Body of pancreas (tissue), 4 donors: ENCODE measurements at regions not wholly inside any gene's neighbourhood (a gene's known extent, or its start where the extent isn't known, plus 50 kb on each side); places are given as distances from the start of the nearest gene placed in this dataset.

Experiments
- ATAC-seq: fragments of 150-250 bp; one replicate; pipeline ENCODE4 v1.9.1; 2016
- DNase-seq, 4 donors: peaks; one replicate each; pipeline ENCODE4 v3.0.0-alpha.2; 2019
- H3K27ac ChIP-seq, 4 donors: fragments of 200-600 bp; sonication (generic); 1 replicate in 3 of 4; 2 replicates in 1 of 4; pipeline versions ENCODE4 v1.5.1 to v1.6.1; 2016 to 2019; ENCODE audit warnings: mild to moderate bottlenecking in 1 of 4, mixed read lengths in 1 of 4, moderate library complexity in 1 of 4
- H3K27me3 ChIP-seq, 2 donors: fragments of 200-600 bp; sonication (generic); one replicate each; pipeline ENCODE4 v1.6.0; 2016; ENCODE audit warnings: mild to moderate bottlenecking in 1 of 2
- H3K36me3 ChIP-seq, 2 donors: fragments of 200-600 bp; sonication (generic); replicated peaks in 1 of 2; 2 replicates each; pipeline ENCODE4 v1.5.1; 2016; ENCODE audit warnings: low read depth in 2 of 2; ENCODE audit not compliant: insufficient read depth in 1 of 2
- H3K4me1 ChIP-seq: fragments of 200-600 bp; sonication (generic); one replicate; pipeline ENCODE4 v1.6.0; 2016
- H3K4me3 ChIP-seq, 2 donors: fragments of 200-600 bp; sonication (generic); 1 replicate in 1 of 2; 2 replicates in 1 of 2; pipeline ENCODE4 v1.5.1; 2016 to 2019
- H3K9me3 ChIP-seq, 3 donors: fragments of 200-600 bp; sonication (generic); 1 replicate in 2 of 3; 2 replicates in 1 of 3; pipeline ENCODE4 v1.5.1; 2016
- CTCF ChIP-seq, 7 experiments: fragments of 450-650 bp in 4 of 7; fragments of 200-600 bp in 3 of 7; sonication (generic) in 3 of 7; IDR thresholded peaks; one replicate each; pipeline ENCODE4 v1.5.1; 2016 to 2019; ENCODE audit warnings: antibody characterized with exemption in 7 of 7
- POLR2A ChIP-seq, 3 donors: fragments of 450-650 bp; IDR thresholded peaks; one replicate each; pipeline ENCODE4 v1.6.1; 2016; ENCODE audit warnings: antibody characterized with exemption in 3 of 3, mild to moderate bottlenecking in 2 of 3
- WGBS, 2 donors: methylation state at CpG; one replicate each; pipeline ENCODE4 v1.1.5; 2017; 5-methylcytosine and 5-hydroxymethylcytosine counted together
- intact Hi-C: fragments of 100-400 bp; cut with DNase I; formaldehyde crosslinking; loops from one replicate; pipeline ENCODE4 v1.15.1; 2023

DNA sequence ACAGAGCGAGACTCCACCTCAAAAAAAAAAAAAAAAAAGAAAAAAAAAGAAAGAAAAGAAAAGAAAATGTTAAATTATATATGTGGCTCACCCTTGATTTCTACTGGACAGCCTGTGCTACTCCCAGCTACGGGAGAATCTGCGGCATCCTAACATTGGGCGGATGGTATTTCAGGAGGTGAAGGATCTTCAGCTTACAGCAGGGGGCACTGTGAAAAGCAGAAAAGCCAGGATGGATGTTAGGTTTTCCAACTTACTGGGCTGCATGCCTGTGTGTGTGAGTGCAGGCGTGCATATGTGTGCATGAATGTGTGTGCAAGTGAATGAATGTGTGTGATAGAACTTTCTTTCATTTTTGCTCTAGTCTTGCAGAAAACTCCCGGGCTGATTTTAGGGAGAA is 1066.5 kb downstream of the TYW1 start:
- Histone ChIP-seq H3K27me3 (no peaks in the 10 kb centered on the region), H3K27ac (no peak overlapping the region), H3K9me3 (no peaks in the 10 kb centered on the region), H3K36me3 (no peaks in the 10 kb centered on the region), H3K4me1 (no peaks in the 10 kb centered on the region), H3K4me3 (no peak overlapping the region)
- intact Hi-C loops: no loop called here
- TF ChIP-seq POLR2A (IDR thresholded peaks at IDR 0.05) (no peak), CTCF (IDR thresholded peaks at IDR 0.05) (peak in 6 of 7 experiments; percentile 17 to 34 (median 28))
- WGBS, 2 donors: 61 to 64% methylated on average over 6 of the region's 6 CpGs
- DNase-seq (no peak), ATAC-seq (no peak)

DNA sequence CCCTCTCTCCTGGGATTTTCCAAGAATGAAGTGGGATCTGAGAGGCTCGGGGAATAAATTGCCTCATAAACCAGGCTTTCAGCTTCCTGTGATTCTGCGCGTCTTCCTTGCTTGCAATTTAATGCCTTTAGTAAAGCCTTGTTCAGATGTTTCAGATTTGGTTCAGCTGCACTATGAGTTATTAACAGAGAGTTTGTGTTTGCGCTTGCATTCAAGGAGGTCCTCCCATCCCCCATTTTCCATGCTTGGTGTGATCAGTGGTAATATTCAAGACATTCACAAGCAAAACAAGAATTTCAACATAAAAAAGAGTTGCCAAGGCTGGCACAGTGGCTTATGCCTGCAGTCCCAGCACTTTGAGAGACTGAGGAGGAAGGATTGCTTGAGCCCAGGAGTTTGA is 1068.9 kb downstream of the TYW1 start:
- DNase-seq (no peak), ATAC-seq (no peak)
- intact Hi-C loops: no loop called here
- Histone ChIP-seq H3K27me3 (no peaks in the 10 kb centered on the region), H3K4me1 (no peaks in the 10 kb centered on the region), H3K36me3 (no peaks in the 10 kb centered on the region), H3K9me3 (no peaks in the 10 kb centered on the region), H3K4me3 (no peak overlapping the region), H3K27ac (no peak overlapping the region)
- WGBS, 2 donors: 81 to 91% methylated on average over 4 of the region's 4 CpGs
- no peak for TF ChIP-seq POLR2A (IDR thresholded peaks at IDR 0.05)
- TF ChIP-seq CTCF (IDR thresholded peaks at IDR 0.05): no peak

DNA sequence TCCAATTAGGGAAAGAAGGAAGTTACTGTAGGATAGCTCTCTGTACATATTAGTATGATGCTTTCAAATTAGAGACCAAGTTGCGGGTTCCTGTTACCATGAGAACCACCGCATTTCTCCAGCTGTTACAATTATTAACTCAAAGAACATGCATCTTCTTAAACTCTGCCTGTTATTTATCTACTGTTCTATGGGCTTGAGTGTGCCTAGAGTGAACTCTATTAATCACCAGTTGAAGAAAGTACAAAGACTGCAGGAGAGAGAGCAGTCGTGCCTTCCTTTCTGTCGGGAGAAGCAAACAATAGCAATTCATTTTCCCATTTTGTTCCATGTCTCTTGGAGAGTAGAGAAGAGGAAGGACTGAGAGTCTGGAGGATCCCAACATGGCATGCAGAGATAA is 1071.2 kb downstream of the TYW1 start:
- Histone ChIP-seq H3K36me3 (no peaks in the 10 kb centered on the region), H3K4me1 (no peaks in the 10 kb centered on the region), H3K27me3 (no peaks in the 10 kb centered on the region), H3K27ac (no peak overlapping the region), H3K4me3 (no peak overlapping the region), H3K9me3 (no peaks in the 10 kb centered on the region)
- no peak for ATAC-seq
- DNase-seq: no peak
- TF ChIP-seq POLR2A (IDR thresholded peaks at IDR 0.05) (no peak), CTCF (IDR thresholded peaks at IDR 0.05) (no peak)
- intact Hi-C loops: no loop called here
- WGBS, 2 donors: 26 to 29% methylated on average over 4 of the region's 4 CpGs

DNA sequence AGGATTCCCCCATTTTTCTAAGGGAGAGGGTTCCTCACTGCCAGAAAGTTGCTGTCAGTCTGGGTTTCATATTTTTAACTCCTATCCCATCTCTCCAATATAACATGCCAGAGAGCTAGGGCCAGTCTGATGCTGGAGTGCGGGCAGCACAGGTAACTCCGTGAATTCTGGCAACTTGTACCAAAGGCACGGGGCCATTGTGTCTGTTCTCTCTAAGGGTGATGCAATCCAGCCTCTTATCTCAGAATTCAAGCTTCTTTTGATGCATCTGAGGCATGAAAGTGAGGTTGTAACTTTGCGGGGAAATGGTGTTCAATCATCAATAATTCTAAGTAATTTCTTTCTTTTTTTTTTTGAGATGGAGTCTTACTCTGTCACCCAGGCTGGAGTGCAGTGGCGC is 1074.4 kb downstream of the TYW1 start:
- TF ChIP-seq CTCF (IDR thresholded peaks at IDR 0.05) (no peak), POLR2A (IDR thresholded peaks at IDR 0.05) (no peak)
- WGBS, 2 donors: 55 to 64% methylated on average over 4 to 5 of the region's 5 CpGs
- H3K36me3 ChIP-seq: no peaks in the 10 kb centered on the region
- H3K27me3 ChIP-seq: no peaks in the 10 kb centered on the region
- ATAC-seq (no peak), DNase-seq (no peak)
- no peak overlapping the region for H3K27ac ChIP-seq
- intact Hi-C loops: no loop called here
- H3K4me1 ChIP-seq: no peaks in the 10 kb centered on the region
- H3K4me3 ChIP-seq: no peak overlapping the region
- no peaks in the 10 kb centered on the region for H3K9me3 ChIP-seq

- TF ChIP-seq CTCF (IDR thresholded peaks at IDR 0.05): no peak
- no peak for TF ChIP-seq POLR2A (IDR thresholded peaks at IDR 0.05)
- no peak overlapping the region for H3K27ac ChIP-seq
- ATAC-seq: no peak
- intact Hi-C loops: no loop called here
- 38 to 56% methylated on average over 5 of the region's 5 CpGs for WGBS, 2 donors
- H3K4me1 ChIP-seq: no peaks in the 10 kb centered on the region
- DNase-seq: no peak
- H3K27me3 ChIP-seq: no peaks in the 10 kb centered on the region
- no peak overlapping the region for H3K4me3 ChIP-seq
- no peaks in the 10 kb centered on the region for H3K36me3 ChIP-seq
- no peaks in the 10 kb centered on the region for H3K9me3 ChIP-seq
Measured at GRCh38 chr7:68073701-68074100, 1077.1 kb downstream of the TYW1 start.
